ENCODE measurements at regions not wholly inside any gene's neighbourhood (a gene's known extent, or its start where the extent isn't known, plus 50 kb on each side); places are given as distances from the start of the nearest gene placed in this dataset.

GRCh38 chr22:22040908-22041307 lies 58.3 kb upstream of the TOP3B start:
- ATAC-seq: no peak
- Histone ChIP-seq H3K4me3 (replicated peaks in 1 of 2; ENCODE audit: low read depth in 1 of 2, low read length in 2 of 2) (no peak overlapping the region), H3K4me1 (ENCODE audit: control insufficient read depth in 1 of 2, insufficient read depth in 2 of 2, low read length in 2 of 2) (no peaks in the 10 kb centered on the region), H3K79me2 (ENCODE audit: insufficient read depth, low read length) (no peaks in the 10 kb centered on the region), H3K4me2 (ENCODE audit: low read length) (no peak overlapping the region), H3K27me3 (ENCODE audit: insufficient read depth, low read length) (no peaks in the 10 kb centered on the region), H4K20me1 (ENCODE audit: insufficient read depth) (no peaks in the 10 kb centered on the region), H3K9me2 (ENCODE audit: insufficient read depth) (no peaks in the 10 kb centered on the region), H3K27ac (ENCODE audit: low read depth, low read length) (no peak overlapping the region), H3K9me3 (ENCODE audit: control insufficient read depth in 1 of 2, insufficient read depth in 1 of 2, low read depth in 1 of 2, low read length in 2 of 2) (no peaks in the 10 kb centered on the region), H3K9ac (ENCODE audit: low read length) (no peak overlapping the region), H2AFZ (ENCODE audit: low read depth, low read length, poor library complexity, severe bottlenecking) (no peak overlapping the region), H3K36me3 (ENCODE audit: control insufficient read depth in 1 of 2, insufficient read depth in 2 of 2, low read length in 2 of 2) (no peaks in the 10 kb centered on the region)
- BruUV-seq (replicated peaks): no TSS peak
- ChIA-PET RAD21 (ENCODE audit: low non-redundant PET in 1 of 2, low total read pairs in 2 of 2, uncharacterized antibody in 2 of 2, unreplicated experiment in 2 of 2) (no interaction called here), CTCF (no interaction called here), POLR2A (no interaction called here)
- intact Hi-C loops (cut with micrococcal nuclease): no loop called here
- TF ChIP-seq JUND (IDR thresholded peaks at IDR 0.05) (no peak), RAD21 (IDR thresholded peaks at IDR 0.05; ENCODE audit: low read depth) (no peak), YY1 (IDR thresholded peaks at IDR 0.05; ENCODE audit: extremely low read depth, insufficient replicate concordance, low read depth, low read length) (no peak), REST (IDR thresholded peaks at IDR 0.05; ENCODE audit: low read depth) (no peak), EZH2phosphoT487 (IDR thresholded peaks at IDR 0.05; ENCODE audit: borderline replicate concordance) (no peak), FOSL1 (IDR thresholded peaks at IDR 0.05; ENCODE audit: low read depth) (no peak), TCF7L2 (IDR thresholded peaks at IDR 0.05; ENCODE audit: borderline replicate concordance, extremely low read depth, insufficient read depth, insufficient read length) (no peak), EZH2 (IDR thresholded peaks at IDR 0.05) (no peak), MAX (IDR thresholded peaks at IDR 0.05) (no peak), CBX3 (IDR thresholded peaks at IDR 0.05; ENCODE audit: low read depth) (no peak), CEBPB (IDR thresholded peaks at IDR 0.05; ENCODE audit: low read depth) (no peak), SP1 (IDR thresholded peaks at IDR 0.05; ENCODE audit: low read depth) (no peak), EGR1 (IDR thresholded peaks at IDR 0.05; ENCODE audit: low read depth) (no peak), ZBTB33 (IDR thresholded peaks at IDR 0.05; ENCODE audit: extremely low read depth, insufficient replicate concordance, low read length) (no peak), SRF (IDR thresholded peaks at IDR 0.05; ENCODE audit: low read depth) (no peak)
- DNase-seq (ENCODE audit: low read depth, low spot score): no peak
